Neural cell (in vitro differentiated cells): ENCODE measurements at regions not wholly inside any gene's neighbourhood (a gene's known extent, or its start where the extent isn't known, plus 50 kb on each side); places are given as distances from the start of the nearest gene placed in this dataset.

Source experiments
- H2AFZ ChIP-seq: fragments of 200-600, 300-800 bp; sonication (generic), shearing (Covaris generic); 2 replicates; pipeline ENCODE4 v1.6.0; 2014; ENCODE audit warnings: low read depth, mild to moderate bottlenecking, antibody characterized with exemption, low read length, moderate library complexity
- H3F3A ChIP-seq: fragments of 200-600 bp; shearing (Covaris generic); 2 replicates; pipeline ENCODE4 v1.6.1; 2016; ENCODE audit warnings: mild to moderate bottlenecking, moderate library complexity, mixed read lengths, antibody characterized with exemption, low read length; ENCODE audit not compliant: insufficient read depth, poor library complexity, severe bottlenecking
- H3K27ac ChIP-seq: fragments of 200-600, 300-800 bp; sonication (generic), shearing (Covaris generic); 2 replicates; pipeline ENCODE4 v1.5.1; 2014; ENCODE audit warnings: mild to moderate bottlenecking, low read length, moderate library complexity
- H3K27me3 ChIP-seq: fragments of 300-800, 200-600 bp; sonication (generic), shearing (Covaris generic); 2 replicates; pipeline ENCODE4 v1.6.0; 2014; ENCODE audit warnings: mild to moderate bottlenecking, low read depth, low read length, moderate library complexity; ENCODE audit not compliant: insufficient read depth
- H3K36me3 ChIP-seq: fragments of 300-800, 200-600 bp; sonication (generic), shearing (Covaris generic); 2 replicates; pipeline ENCODE4 v1.5.1; 2014; ENCODE audit warnings: mild to moderate bottlenecking, antibody characterized with exemption, low read length, moderate library complexity; ENCODE audit not compliant: insufficient read depth
- H3K4me2 ChIP-seq: fragments of 300-800, 200-600 bp; sonication (generic), shearing (Covaris generic); 2 replicates; pipeline ENCODE4 v1.6.0; 2014; ENCODE audit warnings: mild to moderate bottlenecking, low read length
- H3K4me3 ChIP-seq: fragments of 300-800, 200-600 bp; sonication (generic), shearing (Covaris generic); 2 replicates; pipeline ENCODE4 v1.5.1; 2014; ENCODE audit warnings: mild to moderate bottlenecking, low read length, moderate library complexity
- H3K79me2 ChIP-seq: fragments of 200-600 bp; shearing (Covaris generic); replicated peaks from 2 replicates; pipeline ENCODE4 v1.6.0; 2014; ENCODE audit warnings: mild to moderate bottlenecking, low read length, moderate library complexity; ENCODE audit not compliant: insufficient read depth
- H3K9ac ChIP-seq: fragments of 300-800, 200-600 bp; sonication (generic), shearing (Covaris generic); 2 replicates; pipeline ENCODE4 v1.6.1; 2016; ENCODE audit warnings: mild to moderate bottlenecking, low read length, mixed read lengths
- H3K9me2 ChIP-seq: fragments of 200-600 bp; shearing (Covaris generic); 2 replicates; pipeline ENCODE4 v1.6.1; 2016; ENCODE audit warnings: mild to moderate bottlenecking, low read length, mixed read lengths; ENCODE audit not compliant: insufficient read depth
- H3K9me3 ChIP-seq: fragments of 200-600, 300-800 bp; sonication (generic), shearing (Covaris generic); 2 replicates; pipeline ENCODE4 v1.6.1; 2016; ENCODE audit warnings: mild to moderate bottlenecking, mixed run types, low read length, moderate library complexity, mixed read lengths
- H4K20me1 ChIP-seq: fragments of 200-600 bp; shearing (Covaris generic); 2 replicates; pipeline ENCODE4 v1.6.1; 2016; ENCODE audit warnings: mild to moderate bottlenecking, mixed run types; ENCODE audit not compliant: insufficient read depth
- CTCF ChIP-seq: fragments of 450-650 bp; IDR thresholded peaks from 2 replicates; pipeline ENCODE4 v1.5.1; 2014; ENCODE audit warnings: antibody characterized with exemption, mild to moderate bottlenecking, moderate library complexity; ENCODE audit not compliant: poor library complexity, severe bottlenecking
- EP300 ChIP-seq: fragments of 450-650 bp; conservative IDR thresholded peaks from 2 replicates; pipeline ENCODE4 v1.6.1; 2014; ENCODE audit warnings: antibody characterized with exemption, mild to moderate bottlenecking, moderate library complexity; ENCODE audit not compliant: poor library complexity, severe bottlenecking
- EZH2 ChIP-seq: fragments of 200-600, 300-800 bp; shearing (Covaris generic), sonication (generic); IDR thresholded peaks from 2 replicates; pipeline ENCODE4 v1.6.1; 2014; ENCODE audit warnings: antibody characterized with exemption, low read length, borderline replicate concordance, mild to moderate bottlenecking; ENCODE audit not compliant: insufficient read depth, poor library complexity, severe bottlenecking
- MXI1 ChIP-seq: fragments of 450-650 bp; conservative IDR thresholded peaks from 2 replicates; pipeline ENCODE4 v1.6.1; 2014; ENCODE audit warnings: antibody characterized with exemption, mild to moderate bottlenecking; ENCODE audit not compliant: poor library complexity, severe bottlenecking
- POLR2AphosphoS5 ChIP-seq: IDR thresholded peaks from 2 replicates; pipeline ENCODE4 v1.6.1; 2012
- RAD21 ChIP-seq: fragments of 450-650 bp; conservative IDR thresholded peaks from 2 replicates; pipeline ENCODE4 v1.6.1; 2014; ENCODE audit warnings: antibody characterized with exemption, mild to moderate bottlenecking, moderate library complexity
- REST ChIP-seq: IDR thresholded peaks from 2 replicates; pipeline ENCODE4 v1.6.1; 2012; ENCODE audit warnings: borderline replicate concordance
- SMC3 ChIP-seq: fragments of 450-650 bp; conservative IDR thresholded peaks from 2 replicates; pipeline ENCODE4 v1.6.1; 2014; ENCODE audit warnings: antibody characterized with exemption, mild to moderate bottlenecking, moderate library complexity; ENCODE audit not compliant: poor library complexity
- TAF1 ChIP-seq: IDR thresholded peaks from 2 replicates; pipeline ENCODE4 v1.6.1; 2012; ENCODE audit warnings: low read depth

GRCh38 chr20:24723647-24724352, 225.3 kb upstream of the CST7 start:
- H3K36me3 ChIP-seq = no peaks in the 10 kb centered on the region
- H3K4me3 ChIP-seq = no peak overlapping the region
- H3K4me2 ChIP-seq = no peak overlapping the region
- H2AFZ ChIP-seq = no peak overlapping the region
- H3K9me2 ChIP-seq = no peaks in the 10 kb centered on the region
- no peak overlapping the region for H3K9ac ChIP-seq
- no peaks in the 10 kb centered on the region for H3K9me3 ChIP-seq
- H3F3A ChIP-seq = no peaks in the 10 kb centered on the region
- no peaks in the 10 kb centered on the region for H3K27me3 ChIP-seq
- TF ChIP-seq CTCF = no peak
- no peak for TF ChIP-seq MXI1
- no peak for TF ChIP-seq RAD21
- no peak for TF ChIP-seq EP300
- TF ChIP-seq SMC3 = no peak
- TF ChIP-seq REST = no peak
- TF ChIP-seq POLR2AphosphoS5 = no peak
- no peak for TF ChIP-seq TAF1
- no peak for TF ChIP-seq EZH2
- no peaks in the 10 kb centered on the region for H3K79me2 ChIP-seq
- H3K27ac ChIP-seq = no peak overlapping the region
- H4K20me1 ChIP-seq = no peaks in the 10 kb centered on the region

DNA sequence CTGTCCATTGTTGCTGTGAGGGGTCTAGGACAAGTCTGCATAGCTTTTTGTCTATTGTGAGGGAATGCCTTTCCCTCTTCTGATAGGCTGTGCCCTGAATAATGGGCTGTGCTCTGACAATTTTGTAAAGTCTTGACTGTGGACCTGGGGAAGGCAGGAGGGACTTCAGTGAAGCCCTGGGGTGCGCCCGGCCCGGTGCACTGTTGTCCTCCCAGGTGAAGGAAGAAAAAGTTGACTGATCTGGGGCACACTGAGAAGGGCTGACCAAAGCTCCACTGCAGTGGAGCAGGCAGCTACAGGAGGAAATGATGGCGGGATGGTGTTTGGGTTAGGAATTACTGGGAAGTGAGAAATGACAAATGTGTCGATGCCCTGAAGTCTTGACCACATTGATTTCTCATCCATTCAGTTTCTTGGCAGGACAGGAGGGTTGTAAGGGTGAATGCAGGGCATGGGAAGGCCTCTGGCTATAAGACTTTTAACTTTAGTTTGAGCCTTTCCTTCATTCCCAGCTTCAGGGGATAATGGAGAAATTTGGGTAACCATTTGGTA, 224.0 kb upstream of the CST7 start:
- H3K4me3 ChIP-seq = no peak overlapping the region
- no peaks in the 10 kb centered on the region for H3K36me3 ChIP-seq
- H3K4me2 ChIP-seq = no peak overlapping the region
- H3K27me3 ChIP-seq = no peaks in the 10 kb centered on the region
- H3K9me3 ChIP-seq = peaks cover 3% of the 10 kb centered on the region
- H3K9ac ChIP-seq = no peak overlapping the region
- no peak overlapping the region for H2AFZ ChIP-seq
- H4K20me1 ChIP-seq = no peaks in the 10 kb centered on the region
- no peak overlapping the region for H3K27ac ChIP-seq
- H3K79me2 ChIP-seq = no peaks in the 10 kb centered on the region
- H3F3A ChIP-seq = no peaks in the 10 kb centered on the region
- TF ChIP-seq POLR2AphosphoS5 (no peak), MXI1 (no peak), EZH2 (no peak), TAF1 (no peak)
- no peaks in the 10 kb centered on the region for H3K9me2 ChIP-seq
